Hepatocyte (in vitro differentiated cells): ENCODE measurements at regions not wholly inside any gene's neighbourhood (a gene's known extent, or its start where the extent isn't known, plus 50 kb on each side); places are given as distances from the start of the nearest gene placed in this dataset.

Experiments
- EZH2 ChIP-seq: fragments of 200-600 bp; sonication (generic); IDR thresholded peaks from 2 replicates; pipeline ENCODE4 v1.6.1; 2016; ENCODE audit warnings: antibody characterized with exemption, mild to moderate bottlenecking, borderline replicate concordance
- EZH2phosphoT487 ChIP-seq: fragments of 200-600 bp; sonication (generic); IDR thresholded peaks from one replicate; pipeline ENCODE4 v1.6.1; 2018; ENCODE audit warnings: antibody characterized with exemption, mild to moderate bottlenecking, low read depth, moderate library complexity; ENCODE audit not compliant: unreplicated experiment, severe bottlenecking
- TF ChIP-seq, protein P1 (sequence below): fragments of 200-600 bp; sonication (generic); IDR thresholded peaks from 2 replicates; pipeline ENCODE4 v1.5.1; 2016; ENCODE audit warnings: antibody characterized with exemption, mild to moderate bottlenecking; ENCODE audit not compliant: poor library complexity

DNA sequence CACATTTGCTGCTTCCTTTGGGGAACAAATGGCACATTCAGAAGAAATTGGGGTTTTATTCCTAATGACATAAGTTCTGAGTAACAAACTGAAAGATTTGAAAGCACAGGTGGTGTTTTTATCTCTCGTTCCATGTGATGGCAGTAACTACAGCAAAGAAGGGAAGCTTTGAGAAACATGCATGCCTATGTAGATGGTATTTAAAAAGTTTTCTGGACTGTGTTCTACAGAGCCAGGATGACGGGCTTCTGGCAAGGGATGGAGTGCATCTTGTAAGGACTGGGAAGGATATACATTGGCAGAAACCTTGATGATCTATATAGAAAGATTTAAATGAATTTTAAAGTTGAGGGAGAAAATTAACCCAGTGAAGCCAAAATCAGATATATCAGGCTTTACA is 362.2 kb upstream of the ROPN1 start:
- TF ChIP-seq, protein P1, sequence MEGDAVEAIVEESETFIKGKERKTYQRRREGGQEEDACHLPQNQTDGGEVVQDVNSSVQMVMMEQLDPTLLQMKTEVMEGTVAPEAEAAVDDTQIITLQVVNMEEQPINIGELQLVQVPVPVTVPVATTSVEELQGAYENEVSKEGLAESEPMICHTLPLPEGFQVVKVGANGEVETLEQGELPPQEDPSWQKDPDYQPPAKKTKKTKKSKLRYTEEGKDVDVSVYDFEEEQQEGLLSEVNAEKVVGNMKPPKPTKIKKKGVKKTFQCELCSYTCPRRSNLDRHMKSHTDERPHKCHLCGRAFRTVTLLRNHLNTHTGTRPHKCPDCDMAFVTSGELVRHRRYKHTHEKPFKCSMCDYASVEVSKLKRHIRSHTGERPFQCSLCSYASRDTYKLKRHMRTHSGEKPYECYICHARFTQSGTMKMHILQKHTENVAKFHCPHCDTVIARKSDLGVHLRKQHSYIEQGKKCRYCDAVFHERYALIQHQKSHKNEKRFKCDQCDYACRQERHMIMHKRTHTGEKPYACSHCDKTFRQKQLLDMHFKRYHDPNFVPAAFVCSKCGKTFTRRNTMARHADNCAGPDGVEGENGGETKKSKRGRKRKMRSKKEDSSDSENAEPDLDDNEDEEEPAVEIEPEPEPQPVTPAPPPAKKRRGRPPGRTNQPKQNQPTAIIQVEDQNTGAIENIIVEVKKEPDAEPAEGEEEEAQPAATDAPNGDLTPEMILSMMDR: no peak
- TF ChIP-seq EZH2: no peak
- TF ChIP-seq EZH2phosphoT487: no peak
